ENCODE measurements at regions not wholly inside any gene's neighbourhood (a gene's known extent, or its start where the extent isn't known, plus 50 kb on each side); places are given as distances from the start of the nearest gene placed in this dataset.

DNA sequence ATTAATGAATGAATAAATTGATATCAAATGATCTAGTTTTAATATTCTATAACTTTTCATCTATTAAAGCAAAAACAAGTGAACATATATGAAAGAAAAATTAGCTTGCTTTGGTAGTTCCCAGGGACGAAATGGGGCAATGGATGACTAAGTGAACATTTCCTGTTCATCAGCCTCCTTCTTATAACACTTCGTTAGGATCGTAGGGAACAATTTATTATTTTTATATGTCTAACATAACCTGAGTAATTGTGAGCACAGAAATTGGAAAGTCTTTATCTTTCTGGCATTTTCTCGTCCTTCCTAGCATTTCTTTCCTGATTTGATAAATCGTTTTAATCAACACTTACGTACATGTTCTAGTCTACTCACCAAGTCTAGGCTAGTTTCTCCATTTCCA is 59.1 kb upstream of the PPP1R3C start:
- no peak for DNase-seq (ENCODE audit: low spot score)

DNA sequence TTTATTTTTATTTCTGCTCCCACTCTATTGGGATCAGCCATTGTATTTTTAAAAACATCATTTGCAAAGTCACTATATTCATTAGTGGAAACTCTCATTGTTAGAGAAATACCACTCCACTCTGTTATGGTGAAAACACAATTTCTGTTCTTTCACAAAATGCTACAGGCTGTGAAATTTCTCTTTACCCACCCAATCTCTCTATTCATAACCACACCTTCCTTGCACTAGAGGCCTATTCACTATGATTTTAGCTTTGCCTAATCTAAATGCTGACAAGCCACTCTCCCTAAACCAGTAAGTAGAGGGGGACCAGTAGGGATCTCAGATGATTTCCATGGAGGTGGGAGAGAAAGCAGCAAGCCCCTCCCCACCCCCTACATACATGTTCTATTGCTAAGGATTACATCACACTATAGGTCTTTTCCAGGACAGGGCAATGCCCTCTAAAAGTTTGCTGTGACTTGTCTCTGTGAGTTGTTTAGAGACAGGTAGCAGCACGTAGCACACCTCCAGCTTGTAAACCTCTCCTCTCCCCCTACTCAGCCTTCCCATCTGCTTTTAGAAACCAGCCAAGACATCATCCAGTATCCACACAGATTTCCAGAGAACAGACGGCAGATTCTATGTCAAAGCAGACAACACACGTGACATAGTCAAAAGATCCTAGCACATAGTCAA is 58.3 kb upstream of the PPP1R3C start:
- DNase-seq (ENCODE audit: low spot score) = no peak

DNA sequence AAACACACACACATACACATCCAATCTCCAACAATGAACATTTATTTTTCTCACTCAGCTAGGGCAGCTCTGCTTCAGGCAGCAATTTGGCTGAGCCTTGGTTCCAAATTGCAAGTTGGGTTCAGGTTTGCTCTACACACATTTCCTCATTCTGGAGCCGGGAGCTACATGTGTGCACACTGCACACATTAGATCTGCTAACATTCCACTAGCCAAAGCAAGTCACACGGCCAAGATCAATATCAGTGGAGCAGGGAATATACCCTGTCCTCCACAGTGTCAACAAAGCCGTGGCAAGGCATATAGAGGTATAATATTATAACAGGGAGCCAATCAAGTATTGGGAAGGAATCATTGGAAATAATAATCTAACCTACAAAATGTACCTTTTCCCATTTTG is 57.5 kb upstream of the PPP1R3C start:
- DNase-seq (ENCODE audit: low spot score) = no peak

DNA sequence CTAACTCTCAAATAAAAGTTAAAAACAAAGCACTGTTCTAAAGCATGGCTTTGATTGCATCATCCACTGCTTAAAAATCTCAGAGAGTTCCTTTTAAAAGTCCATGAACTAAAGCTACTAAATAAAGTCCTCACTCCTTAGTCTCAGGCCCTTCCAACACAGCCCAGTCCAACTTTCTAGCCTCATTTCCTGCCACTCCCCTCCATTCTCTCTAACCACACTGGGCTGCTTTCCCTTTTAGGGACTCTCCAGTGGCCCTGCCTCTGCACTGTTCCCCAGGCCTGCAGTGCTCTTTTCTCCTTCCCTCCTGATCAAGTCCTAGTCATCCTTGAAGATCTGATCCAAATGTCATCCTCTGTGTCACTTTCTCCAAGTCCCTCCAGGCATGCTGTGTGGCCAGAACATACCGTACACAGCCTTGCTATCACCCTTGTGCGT is 56.9 kb upstream of the PPP1R3C start:
- peak; percentile 13 for DNase-seq (ENCODE audit: low spot score)

DNA sequence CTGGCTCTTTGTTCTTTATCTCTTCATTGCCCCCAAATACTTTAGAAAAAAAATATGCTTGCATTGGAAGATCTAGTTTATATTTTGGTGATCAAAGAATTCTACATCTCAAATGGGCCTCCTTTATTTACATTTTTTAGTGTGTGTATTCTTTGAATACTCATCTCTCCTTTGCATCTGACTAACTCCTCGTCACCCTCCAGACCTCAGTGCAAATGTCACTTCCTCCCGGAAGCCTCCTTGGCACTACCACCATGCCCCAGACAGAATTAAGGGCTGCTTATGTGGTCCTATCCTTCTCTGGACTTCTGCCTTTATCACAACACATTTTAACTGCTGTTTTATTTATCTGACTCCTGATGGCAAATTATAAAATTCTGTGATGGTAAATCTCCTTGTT is 52.0 kb upstream of the PPP1R3C start:
- no peak for DNase-seq (ENCODE audit: low spot score)

DNA sequence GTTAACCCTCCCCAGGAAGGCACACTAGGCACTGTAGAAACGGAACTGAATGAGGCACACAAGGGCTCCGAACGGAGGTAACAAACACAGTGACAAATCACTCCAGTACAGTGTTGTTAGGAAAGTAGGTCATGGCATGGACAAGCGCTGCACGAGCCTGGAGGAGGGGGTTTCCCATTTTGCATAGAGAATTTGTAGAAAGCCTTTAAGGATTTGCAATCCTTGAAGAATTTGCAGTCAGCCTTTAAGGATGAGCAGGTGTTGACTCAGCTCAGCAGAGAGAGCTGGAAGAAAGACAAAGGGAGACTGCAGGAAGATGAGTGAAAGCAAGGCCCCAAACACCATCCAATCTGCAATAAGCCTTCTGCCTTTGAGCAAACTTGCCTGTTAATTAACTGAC is 51.1 kb upstream of the PPP1R3C start:
- peak; percentile 3 for DNase-seq (ENCODE audit: low spot score)

DNA sequence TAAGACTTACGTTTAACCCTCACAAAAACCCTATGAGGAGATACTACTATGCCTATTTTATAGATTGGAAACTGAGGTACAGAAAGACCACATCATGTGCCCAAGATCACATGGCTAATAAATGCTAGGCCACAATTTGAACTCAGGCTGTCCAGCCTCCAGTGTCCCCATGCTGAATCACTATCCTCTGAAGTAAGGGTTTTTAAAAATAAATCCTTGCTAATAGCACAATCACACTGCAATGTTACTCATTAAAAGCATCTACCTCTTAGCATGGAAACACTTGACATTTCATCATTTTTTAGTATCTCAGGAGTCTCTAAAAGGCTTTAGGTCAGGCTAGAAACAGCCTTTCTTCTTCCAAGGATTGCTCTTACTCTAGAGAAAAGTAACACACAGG is 50.0 kb upstream of the PPP1R3C start:
- no peak for DNase-seq (ENCODE audit: low spot score)

All from umbilical cord (tissue), 1 donor.